ENCODE measurements at regions not wholly inside any gene's neighbourhood (a gene's known extent, or its start where the extent isn't known, plus 50 kb on each side); places are given as distances from the start of the nearest gene placed in this dataset.

DNA sequence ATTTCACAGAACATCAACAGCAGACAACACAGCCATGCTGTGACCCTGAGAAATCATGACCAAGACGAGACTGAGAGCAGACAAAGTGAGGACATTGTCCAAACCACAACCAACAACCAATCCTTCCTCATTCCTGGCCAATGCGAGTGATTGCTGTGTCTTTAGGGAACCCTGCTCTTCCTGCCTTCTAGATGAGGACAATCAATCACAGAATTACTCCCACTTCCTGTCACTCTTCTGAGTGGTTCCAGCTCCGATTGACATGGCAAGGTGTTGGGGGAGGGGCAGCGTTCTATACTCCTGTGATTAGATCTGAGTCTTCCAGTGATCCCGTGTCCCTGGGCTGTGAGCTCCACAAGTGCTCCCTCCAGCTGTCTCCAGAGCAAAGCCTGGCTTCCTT is 227.8 kb downstream of the STIM2 start:
- TF ChIP-seq, protein P1, sequence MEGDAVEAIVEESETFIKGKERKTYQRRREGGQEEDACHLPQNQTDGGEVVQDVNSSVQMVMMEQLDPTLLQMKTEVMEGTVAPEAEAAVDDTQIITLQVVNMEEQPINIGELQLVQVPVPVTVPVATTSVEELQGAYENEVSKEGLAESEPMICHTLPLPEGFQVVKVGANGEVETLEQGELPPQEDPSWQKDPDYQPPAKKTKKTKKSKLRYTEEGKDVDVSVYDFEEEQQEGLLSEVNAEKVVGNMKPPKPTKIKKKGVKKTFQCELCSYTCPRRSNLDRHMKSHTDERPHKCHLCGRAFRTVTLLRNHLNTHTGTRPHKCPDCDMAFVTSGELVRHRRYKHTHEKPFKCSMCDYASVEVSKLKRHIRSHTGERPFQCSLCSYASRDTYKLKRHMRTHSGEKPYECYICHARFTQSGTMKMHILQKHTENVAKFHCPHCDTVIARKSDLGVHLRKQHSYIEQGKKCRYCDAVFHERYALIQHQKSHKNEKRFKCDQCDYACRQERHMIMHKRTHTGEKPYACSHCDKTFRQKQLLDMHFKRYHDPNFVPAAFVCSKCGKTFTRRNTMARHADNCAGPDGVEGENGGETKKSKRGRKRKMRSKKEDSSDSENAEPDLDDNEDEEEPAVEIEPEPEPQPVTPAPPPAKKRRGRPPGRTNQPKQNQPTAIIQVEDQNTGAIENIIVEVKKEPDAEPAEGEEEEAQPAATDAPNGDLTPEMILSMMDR (IDR thresholded peaks at IDR 0.05; ENCODE audit: borderline replicate concordance, extremely low read depth, insufficient read depth) = no peak
- FAIRE-seq (no peak), DNase-seq (no peak)
- intact Hi-C loops (cut with DNase I) = no loop called here
- H3K27me3 ChIP-seq (ENCODE audit: control insufficient read depth, insufficient read depth, low read length) = peaks cover 12% of the 10 kb centered on the region
- no peak overlapping the region for H3K27ac ChIP-seq (ENCODE audit: low read depth in 2 of 2, low read length in 2 of 2)
- no peaks in the 10 kb centered on the region for H3K36me3 ChIP-seq (ENCODE audit: control insufficient read depth in 2 of 3, insufficient read depth in 3 of 3, low read length in 3 of 3)
- peaks cover 0 to 2% (median 0%) of the 10 kb centered on the region in 3 donors for H3K4me1 ChIP-seq (ENCODE audit: control insufficient read depth in 2 of 3, insufficient read depth in 2 of 3, low read depth in 1 of 3, low read length in 3 of 3)
- no peak overlapping the region for H3K9ac ChIP-seq (ENCODE audit: low read length in 3 of 3)
- no peaks in the 10 kb centered on the region for H3K9me3 ChIP-seq (ENCODE audit: control insufficient read depth in 2 of 3, insufficient read depth in 1 of 3, low read length in 3 of 3)
- no peak overlapping the region for H3K4me3 ChIP-seq (ENCODE audit: low read length in 3 of 3)

DNA sequence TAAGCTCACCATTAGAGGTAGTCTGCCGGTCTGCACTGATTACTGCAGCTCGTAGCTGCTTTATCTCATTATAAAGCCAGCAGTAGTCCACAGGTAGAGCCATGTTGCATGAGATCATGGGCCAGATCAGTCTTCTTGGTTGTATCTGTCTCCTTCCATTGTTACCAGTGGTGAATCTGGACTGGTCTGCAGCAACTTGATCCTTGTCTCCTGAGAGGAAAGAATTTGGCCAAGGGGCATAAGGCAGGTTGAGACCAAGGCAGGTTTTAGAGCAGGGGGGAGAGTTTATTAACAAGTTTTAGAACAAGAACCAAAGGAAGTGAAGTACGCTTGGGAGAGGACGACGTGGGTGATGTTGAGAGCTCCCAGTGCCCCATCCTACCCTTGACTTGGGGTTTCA is 228.5 kb downstream of the STIM2 start:
- intact Hi-C loops (cut with DNase I) = no loop called here
- H3K4me1 ChIP-seq (ENCODE audit: control insufficient read depth in 2 of 3, insufficient read depth in 2 of 3, low read depth in 1 of 3, low read length in 3 of 3) = peaks cover 0 to 2% (median 0%) of the 10 kb centered on the region in 3 donors
- TF ChIP-seq, protein P1 (IDR thresholded peaks at IDR 0.05; ENCODE audit: borderline replicate concordance, extremely low read depth, insufficient read depth) = no peak
- H3K36me3 ChIP-seq (ENCODE audit: control insufficient read depth in 2 of 3, insufficient read depth in 3 of 3, low read length in 3 of 3) = no peaks in the 10 kb centered on the region
- no peak overlapping the region for H3K27ac ChIP-seq (ENCODE audit: low read depth in 2 of 2, low read length in 2 of 2)
- H3K9me3 ChIP-seq (ENCODE audit: control insufficient read depth in 2 of 3, insufficient read depth in 1 of 3, low read length in 3 of 3) = no peaks in the 10 kb centered on the region
- FAIRE-seq (no peak), DNase-seq (no peak)
- H3K27me3 ChIP-seq (ENCODE audit: control insufficient read depth, insufficient read depth, low read length) = peaks cover 12% of the 10 kb centered on the region
- H3K4me3 ChIP-seq (ENCODE audit: low read length in 3 of 3) = no peak overlapping the region
- H3K9ac ChIP-seq (ENCODE audit: low read length in 3 of 3) = no peak overlapping the region

DNA sequence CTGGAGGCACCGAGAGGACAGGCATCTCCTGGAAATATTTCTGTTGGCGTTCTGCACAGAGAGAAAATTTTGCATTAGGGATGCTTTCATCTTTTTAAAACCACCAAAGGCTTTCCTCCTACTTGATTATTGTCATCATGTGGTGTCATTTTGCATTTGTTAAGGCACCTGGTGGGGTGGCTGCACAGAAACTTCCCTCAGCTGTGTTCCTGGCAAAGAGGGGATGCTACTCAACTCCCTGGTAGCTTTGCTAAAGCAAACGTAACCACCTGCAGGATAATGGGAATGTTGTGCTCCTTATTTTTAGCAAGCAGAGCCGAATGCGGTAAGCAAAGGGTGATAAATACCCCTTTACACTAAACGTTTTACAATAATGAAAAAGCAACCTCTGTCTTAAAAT is 229.8 kb downstream of the STIM2 start:
- Histone ChIP-seq H3K4me3 (ENCODE audit: low read length in 3 of 3) (no peak overlapping the region), H3K4me1 (ENCODE audit: control insufficient read depth in 2 of 3, insufficient read depth in 2 of 3, low read depth in 1 of 3, low read length in 3 of 3) (peaks cover 0 to under 1% (median 0%) of the 10 kb centered on the region in 3 donors), H3K9ac (ENCODE audit: low read length in 3 of 3) (no peak overlapping the region), H3K27ac (ENCODE audit: low read depth in 2 of 2, low read length in 2 of 2) (no peak overlapping the region), H3K27me3 (ENCODE audit: control insufficient read depth, insufficient read depth, low read length) (peaks cover 9% of the 10 kb centered on the region), H3K36me3 (ENCODE audit: control insufficient read depth in 2 of 3, insufficient read depth in 3 of 3, low read length in 3 of 3) (no peaks in the 10 kb centered on the region), H3K9me3 (ENCODE audit: control insufficient read depth in 2 of 3, insufficient read depth in 1 of 3, low read length in 3 of 3) (no peaks in the 10 kb centered on the region)
- DNase-seq = no peak
- intact Hi-C loops (cut with DNase I) = no loop called here
- no peak for FAIRE-seq
- TF ChIP-seq, protein P1 (IDR thresholded peaks at IDR 0.05; ENCODE audit: borderline replicate concordance, extremely low read depth, insufficient read depth) = no peak

DNA sequence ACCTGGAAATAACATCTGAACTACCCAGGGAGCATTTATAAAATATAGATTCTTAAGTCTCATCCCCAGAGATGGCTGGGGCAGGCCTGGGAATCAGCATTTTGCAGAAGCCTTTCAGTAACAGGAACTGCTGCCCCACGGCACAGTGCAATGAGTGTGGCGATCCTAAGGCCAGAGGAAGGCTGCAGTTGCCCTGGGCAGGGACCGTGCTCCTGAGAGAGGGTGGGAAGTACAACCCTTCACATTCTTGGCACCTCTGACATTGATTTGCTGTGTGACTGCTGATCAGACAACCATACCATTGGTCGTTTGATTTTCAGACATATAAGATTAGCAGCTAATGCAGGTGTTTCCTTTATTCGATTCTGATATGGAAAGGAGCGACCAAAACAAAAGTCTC is 233.6 kb downstream of the STIM2 start:
- no peaks in the 10 kb centered on the region for H3K9me3 ChIP-seq (ENCODE audit: control insufficient read depth in 2 of 3, insufficient read depth in 1 of 3, low read length in 3 of 3)
- H3K27ac ChIP-seq (ENCODE audit: low read depth in 2 of 2, low read length in 2 of 2) = no peak overlapping the region
- no peaks in the 10 kb centered on the region for H3K27me3 ChIP-seq (ENCODE audit: control insufficient read depth, insufficient read depth, low read length)
- DNase-seq = no peak
- no peak overlapping the region for H3K9ac ChIP-seq (ENCODE audit: low read length in 3 of 3)
- H3K4me1 ChIP-seq (ENCODE audit: control insufficient read depth in 2 of 3, insufficient read depth in 2 of 3, low read depth in 1 of 3, low read length in 3 of 3) = no peaks in the 10 kb centered on the region
- intact Hi-C loops (cut with DNase I) = no loop called here
- no peaks in the 10 kb centered on the region for H3K36me3 ChIP-seq (ENCODE audit: control insufficient read depth in 2 of 3, insufficient read depth in 3 of 3, low read length in 3 of 3)
- no peak for FAIRE-seq
- TF ChIP-seq, protein P1 (IDR thresholded peaks at IDR 0.05; ENCODE audit: borderline replicate concordance, extremely low read depth, insufficient read depth) = no peak
- H3K4me3 ChIP-seq (ENCODE audit: low read length in 3 of 3) = no peak overlapping the region
